PC-9 (cell line): ENCODE measurements at regions not wholly inside any gene's neighbourhood (a gene's known extent, or its start where the extent isn't known, plus 50 kb on each side); places are given as distances from the start of the nearest gene placed in this dataset.

ENCODE experiments used
- CTCF ChIP-seq: fragments of 200-600 bp; sonication (generic); conservative IDR thresholded peaks from 2 replicates; pipeline ENCODE4 v1.6.1; 2017; ENCODE audit warnings: mixed run types, antibody characterized with exemption, mild to moderate bottlenecking, moderate library complexity
- EZH2 ChIP-seq: fragments of 200-600 bp; sonication (generic); IDR thresholded peaks from 2 replicates; pipeline ENCODE4 v1.8.0; 2017; ENCODE audit warnings: antibody characterized with exemption, low read depth

DNA sequence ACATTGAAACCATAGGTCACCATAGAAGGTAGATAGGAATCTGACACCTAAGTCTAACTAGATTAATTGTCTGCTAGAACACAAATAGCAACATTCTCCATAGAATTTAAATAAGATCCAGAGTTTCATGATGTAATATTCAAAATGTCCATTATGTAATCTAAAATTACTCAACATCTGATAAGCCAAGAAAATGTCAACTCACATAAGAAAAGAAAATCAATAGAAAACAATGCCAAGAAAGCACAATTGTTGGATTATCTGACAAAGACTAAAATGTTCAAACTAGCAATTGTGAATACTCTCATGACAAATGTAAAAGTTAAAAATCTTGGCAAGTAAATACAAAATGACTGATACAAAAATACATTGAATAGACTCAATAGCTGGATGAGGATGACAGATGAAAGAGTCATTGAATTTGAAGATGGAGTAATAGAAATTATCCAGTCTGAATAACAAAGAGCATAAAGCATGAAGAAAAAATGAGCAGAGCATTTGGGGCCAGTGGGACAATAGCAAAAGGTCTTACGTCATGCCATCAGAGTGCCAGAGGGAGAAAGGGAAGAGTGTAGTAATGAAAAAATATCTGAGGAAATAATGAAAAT lies 358.6 kb downstream of the METTL4 start:
- TF ChIP-seq CTCF: no peak
- no peak for TF ChIP-seq EZH2
